Astrocyte (in vitro differentiated cells and primary cell): ENCODE measurements at regions not wholly inside any gene's neighbourhood (a gene's known extent, or its start where the extent isn't known, plus 50 kb on each side); places are given as distances from the start of the nearest gene placed in this dataset.
"Not testable (repeated sequence)": the region's sequence is repeated elsewhere in the genome, so short reads cannot be mapped to it uniquely, and the experiment has no call there.

Experiments used
- DNase-seq: peaks from one replicate; pipeline ENCODE4 v3.0.0-alpha.2; 2010; ENCODE audit warnings: low read depth
- FAIRE-seq: peaks from 2 replicates; lab custom pipeline; 2011; peaks lifted over from hg19 to GRCh38; lab: Jason Lieb, UNC
- H2AFZ ChIP-seq: 2 replicates; pipeline ENCODE4 v1.6.0; 2012; ENCODE audit warnings: low read depth, low read length, inconsistent platforms
- H3K27ac ChIP-seq: 2 replicates; pipeline ENCODE4 v1.5.1; 2011; ENCODE audit warnings: low read depth, low read length, inconsistent platforms
- H3K27me3 ChIP-seq: 2 replicates; pipeline ENCODE4 v1.6.0; 2011; ENCODE audit warnings: low read length, inconsistent platforms; ENCODE audit not compliant: insufficient read depth
- H3K36me3 ChIP-seq: 2 replicates; pipeline ENCODE4 v1.5.1; 2011; ENCODE audit warnings: low read length, inconsistent platforms; ENCODE audit not compliant: insufficient read depth
- H3K4me1 ChIP-seq: 2 replicates; pipeline ENCODE4 v1.5.1; 2011; ENCODE audit warnings: low read length, inconsistent platforms; ENCODE audit not compliant: insufficient read depth
- H3K4me2 ChIP-seq: 2 replicates; pipeline ENCODE4 v1.6.0; 2012; ENCODE audit warnings: low read length, inconsistent platforms
- H3K4me3 ChIP-seq: 2 replicates; pipeline ENCODE4 v1.5.1; 2011; ENCODE audit warnings: low read depth, mild to moderate bottlenecking, low read length, inconsistent platforms; ENCODE audit not compliant: insufficient read depth
- H3K79me2 ChIP-seq: 2 replicates; pipeline ENCODE4 v1.6.0; 2012; ENCODE audit warnings: mild to moderate bottlenecking, low read length, inconsistent platforms; ENCODE audit not compliant: insufficient read depth
- H3K9ac ChIP-seq: 2 replicates; pipeline ENCODE4 v1.6.0; 2012; ENCODE audit warnings: mild to moderate bottlenecking, low read length, inconsistent platforms
- H3K9me3 ChIP-seq: 2 replicates; pipeline ENCODE4 v1.5.1; 2012; ENCODE audit warnings: low read depth, mild to moderate bottlenecking, low read length, inconsistent platforms; ENCODE audit not compliant: insufficient read depth
- H4K20me1 ChIP-seq: 2 replicates; pipeline ENCODE4 v1.6.0; 2012; ENCODE audit warnings: low read length, inconsistent platforms; ENCODE audit not compliant: insufficient read depth
- H3K27ac Mint-ChIP-seq: one replicate; pipeline ENCODE4 v1.8.0; 2021; ENCODE audit warnings: mild to moderate bottlenecking, mixed read lengths; ENCODE audit not compliant: unreplicated experiment
- H3K27me3 Mint-ChIP-seq: one replicate; pipeline ENCODE4 v1.8.0; 2021; ENCODE audit warnings: low read depth, mixed read lengths; ENCODE audit not compliant: unreplicated experiment
- H3K36me3 Mint-ChIP-seq: one replicate; pipeline ENCODE4 v1.8.0; 2021; ENCODE audit warnings: low read depth, mixed read lengths; ENCODE audit not compliant: unreplicated experiment
- H3K4me1 Mint-ChIP-seq: one replicate; pipeline ENCODE4 v1.8.0; 2021; ENCODE audit warnings: low read depth, mixed read lengths; ENCODE audit not compliant: unreplicated experiment
- H3K4me3 Mint-ChIP-seq: one replicate; pipeline ENCODE4 v1.8.0; 2021; ENCODE audit warnings: mild to moderate bottlenecking, moderate library complexity, mixed read lengths; ENCODE audit not compliant: unreplicated experiment
- H3K9me3 Mint-ChIP-seq: one replicate; pipeline ENCODE4 v1.8.0; 2021; ENCODE audit warnings: mild to moderate bottlenecking, mixed read lengths; ENCODE audit not compliant: unreplicated experiment
- EZH2 ChIP-seq: IDR thresholded peaks from 2 replicates; pipeline ENCODE4 v1.6.1; 2012; ENCODE audit warnings: mild to moderate bottlenecking, low read length, inconsistent platforms; ENCODE audit not compliant: insufficient read depth
- TF ChIP-seq, protein P1 (sequence below): IDR thresholded peaks from 2 replicates; pipeline ENCODE4 v1.5.1; 2011; ENCODE audit warnings: low read depth, mild to moderate bottlenecking, inconsistent platforms, low read length, moderate library complexity; ENCODE audit not compliant: insufficient read depth

DNA sequence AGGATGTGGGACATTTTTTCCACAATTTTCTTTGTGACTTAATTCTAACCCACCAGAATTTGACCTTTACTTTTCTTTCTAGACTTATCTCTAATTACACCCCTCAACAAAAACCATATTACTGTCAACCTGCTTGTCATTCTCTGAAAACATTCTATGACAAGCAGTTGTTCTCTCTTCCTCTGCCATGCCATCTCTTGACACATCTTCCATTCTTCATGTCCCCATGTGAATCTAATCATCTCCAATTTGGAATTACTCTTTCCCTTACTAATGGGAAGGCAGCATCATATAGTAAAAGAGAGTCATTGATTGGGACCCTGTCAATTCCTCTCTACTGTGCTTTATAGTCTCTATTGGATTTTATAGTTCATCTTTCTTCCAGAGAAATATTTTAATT is 61.3 kb upstream of the P2RY1 start:
- Histone ChIP-seq H3K9ac (no peak overlapping the region), H3K9me3 (no peaks in the 10 kb centered on the region), H3K27me3 (no peaks in the 10 kb centered on the region), H3K4me1 (no peaks in the 10 kb centered on the region), H2AFZ (no peak overlapping the region), H3K27ac (no peak overlapping the region), H3K4me2 (no peak overlapping the region), H3K79me2 (no peaks in the 10 kb centered on the region), H4K20me1 (no peaks in the 10 kb centered on the region), H3K36me3 (no peaks in the 10 kb centered on the region), H3K4me3 (no peak overlapping the region)
- Mint-ChIP-seq H3K27ac (no peak overlapping the region), H3K4me3 (no peak overlapping the region), H3K4me1 (no peaks in the 10 kb centered on the region), H3K36me3 (no peaks in the 10 kb centered on the region), H3K9me3 (no peaks in the 10 kb centered on the region), H3K27me3 (no peaks in the 10 kb centered on the region)
- no peak for DNase-seq
- FAIRE-seq, result no peak
- TF ChIP-seq EZH2, result no peak
- TF ChIP-seq, protein P1, sequence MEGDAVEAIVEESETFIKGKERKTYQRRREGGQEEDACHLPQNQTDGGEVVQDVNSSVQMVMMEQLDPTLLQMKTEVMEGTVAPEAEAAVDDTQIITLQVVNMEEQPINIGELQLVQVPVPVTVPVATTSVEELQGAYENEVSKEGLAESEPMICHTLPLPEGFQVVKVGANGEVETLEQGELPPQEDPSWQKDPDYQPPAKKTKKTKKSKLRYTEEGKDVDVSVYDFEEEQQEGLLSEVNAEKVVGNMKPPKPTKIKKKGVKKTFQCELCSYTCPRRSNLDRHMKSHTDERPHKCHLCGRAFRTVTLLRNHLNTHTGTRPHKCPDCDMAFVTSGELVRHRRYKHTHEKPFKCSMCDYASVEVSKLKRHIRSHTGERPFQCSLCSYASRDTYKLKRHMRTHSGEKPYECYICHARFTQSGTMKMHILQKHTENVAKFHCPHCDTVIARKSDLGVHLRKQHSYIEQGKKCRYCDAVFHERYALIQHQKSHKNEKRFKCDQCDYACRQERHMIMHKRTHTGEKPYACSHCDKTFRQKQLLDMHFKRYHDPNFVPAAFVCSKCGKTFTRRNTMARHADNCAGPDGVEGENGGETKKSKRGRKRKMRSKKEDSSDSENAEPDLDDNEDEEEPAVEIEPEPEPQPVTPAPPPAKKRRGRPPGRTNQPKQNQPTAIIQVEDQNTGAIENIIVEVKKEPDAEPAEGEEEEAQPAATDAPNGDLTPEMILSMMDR, result no peak

DNA sequence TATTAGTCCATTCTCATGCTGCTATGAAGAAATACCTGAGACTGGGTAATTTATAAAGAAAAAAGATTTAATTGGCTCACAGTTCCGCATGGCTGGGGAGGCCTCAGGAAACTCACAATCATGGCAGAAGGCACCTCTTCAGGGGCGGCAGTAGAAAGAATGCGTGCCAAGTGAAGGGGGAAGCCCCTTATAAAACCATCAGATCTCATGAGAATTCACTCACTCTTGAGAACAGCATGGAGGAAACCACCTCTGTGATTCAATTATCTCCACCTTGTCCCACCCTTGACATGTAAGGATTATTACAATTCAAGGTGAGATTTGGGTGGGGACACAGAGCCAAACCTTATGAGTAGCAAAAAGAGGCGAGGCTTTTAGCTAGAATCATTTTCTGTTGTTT is 60.7 kb upstream of the P2RY1 start:
- not testable (repeated sequence) for H3K27me3 Mint-ChIP-seq

DNA sequence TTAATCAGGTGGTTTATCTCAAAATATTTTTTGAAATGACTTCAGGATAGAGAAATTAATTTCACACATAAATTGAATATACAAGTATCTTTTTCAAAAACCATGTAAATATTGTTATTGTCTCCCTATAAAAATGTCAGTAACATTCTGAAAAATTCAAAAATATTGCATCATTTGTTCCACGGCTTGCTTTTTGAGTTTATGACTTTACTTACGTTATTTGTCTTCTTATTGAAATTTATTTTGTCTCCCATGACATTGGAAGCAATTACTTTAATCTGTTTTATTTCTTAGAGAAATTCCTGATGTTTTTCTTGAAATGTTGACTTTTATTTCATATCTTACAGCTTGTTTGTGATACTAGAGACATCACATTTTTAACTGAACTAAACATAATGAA is 56.9 kb upstream of the P2RY1 start:
- H3K9me3 Mint-ChIP-seq, result no peaks in the 10 kb centered on the region
- H3K4me1 Mint-ChIP-seq, result peaks cover 13% of the 10 kb centered on the region
- no peak overlapping the region for H3K4me3 Mint-ChIP-seq
- Histone ChIP-seq H3K4me3 (no peak overlapping the region), H2AFZ (no peak overlapping the region), H3K36me3 (no peaks in the 10 kb centered on the region), H3K4me2 (no peak overlapping the region), H3K79me2 (no peaks in the 10 kb centered on the region), H3K27ac (no peak overlapping the region), H3K4me1 (peaks cover 3% of the 10 kb centered on the region), H3K9me3 (no peaks in the 10 kb centered on the region), H3K9ac (no peak overlapping the region), H4K20me1 (no peaks in the 10 kb centered on the region), H3K27me3 (no peaks in the 10 kb centered on the region)
- no peaks in the 10 kb centered on the region for H3K27me3 Mint-ChIP-seq
- TF ChIP-seq, protein P1, result no peak
- TF ChIP-seq EZH2, result no peak
- FAIRE-seq, result no peak
- DNase-seq, result no peak
- no peaks in the 10 kb centered on the region for H3K36me3 Mint-ChIP-seq
- no peak overlapping the region for H3K27ac Mint-ChIP-seq

More for the DNA sequence above, 60.7 kb upstream of the P2RY1 start:
- DNase-seq, H4K20me1 ChIP-seq, H3K4me1 ChIP-seq, H3K27ac ChIP-seq, H3K36me3 ChIP-seq, H3K9me3 Mint-ChIP-seq, H3K9ac ChIP-seq, H3K4me2 ChIP-seq, H3K79me2 ChIP-seq, H3K4me1 Mint-ChIP-seq, H3K4me3 ChIP-seq, H2AFZ ChIP-seq, H3K4me3 Mint-ChIP-seq, H3K36me3 Mint-ChIP-seq, H3K27me3 ChIP-seq, FAIRE-seq, H3K27ac Mint-ChIP-seq, H3K9me3 ChIP-seq: not testable (repeated sequence)
